Gastroesophageal sphincter (tissue), 4 donors: ENCODE measurements at regions not wholly inside any gene's neighbourhood (a gene's known extent, or its start where the extent isn't known, plus 50 kb on each side); places are given as distances from the start of the nearest gene placed in this dataset.

Source experiments
- ATAC-seq: fragments of 150-250 bp; one replicate; pipeline ENCODE4 v1.9.1; 2016; ENCODE audit warnings: mild to moderate bottlenecking, moderate library complexity
- H3K27ac ChIP-seq, 4 donors: fragments of 200-600 bp; sonication (generic) in 3 of 4; 1 replicate in 3 of 4; 2 replicates in 1 of 4; pipeline ENCODE4 v1.5.1; 2016 to 2019
- H3K27me3 ChIP-seq: fragments of 200-600 bp; sonication (generic); one replicate; pipeline ENCODE4 v1.5.1; 2019
- H3K36me3 ChIP-seq, 2 donors: fragments of 200-600 bp; sonication (generic); one replicate each; pipeline ENCODE4 v1.5.1; 2019; ENCODE audit warnings: control low read depth in 1 of 2
- H3K4me1 ChIP-seq, 3 donors: fragments of 200-600 bp; sonication (generic); 1 replicate in 2 of 3; 2 replicates in 1 of 3; pipeline ENCODE4 v1.5.1; 2016 to 2019; ENCODE audit warnings: control low read depth in 2 of 3
- H3K4me3 ChIP-seq, 2 donors: fragments of 200-600 bp; sonication (generic); one replicate each; pipeline ENCODE4 v1.5.1; 2019; ENCODE audit warnings: mild to moderate bottlenecking in 1 of 2, moderate library complexity in 1 of 2
- H3K9me3 ChIP-seq, 3 donors: fragments of 200-600 bp; sonication (generic); one replicate each; pipeline ENCODE4 v1.5.1; 2017 to 2019; ENCODE audit warnings: control low read depth in 2 of 3
- EP300 ChIP-seq: sonication (generic); formaldehyde crosslinking; IDR thresholded peaks from one replicate; pipeline ENCODE4 v1.6.1; 2017; ENCODE audit warnings: antibody characterized with exemption, mild to moderate bottlenecking
- POLR2A ChIP-seq, 2 donors: fragments of 450-650 bp; IDR thresholded peaks; one replicate each; pipeline ENCODE4 v1.6.1; 2017; ENCODE audit warnings: antibody characterized with exemption in 2 of 2, mild to moderate bottlenecking in 2 of 2, moderate library complexity in 1 of 2
- POLR2AphosphoS5 ChIP-seq: sonication (generic); formaldehyde crosslinking; IDR thresholded peaks from one replicate; pipeline ENCODE4 v1.6.1; 2017; ENCODE audit warnings: antibody characterized with exemption
- WGBS, 2 donors: methylation state at CpG; one replicate each; pipeline ENCODE4 v1.1.5; 2018; ENCODE audit warnings: low coverage in 1 of 2; 5-methylcytosine and 5-hydroxymethylcytosine counted together
- TF ChIP-seq, protein P1 (sequence below), 4 experiments: fragments of 200-600 bp in 2 of 4; fragments of 450-650 bp in 2 of 4; sonication (generic) in 1 of 4; IDR thresholded peaks; one replicate each; pipeline ENCODE4 v1.5.1; 2017 to 2019; ENCODE audit warnings: antibody characterized with exemption in 4 of 4, mild to moderate bottlenecking in 2 of 4, moderate library complexity in 2 of 4

DNA sequence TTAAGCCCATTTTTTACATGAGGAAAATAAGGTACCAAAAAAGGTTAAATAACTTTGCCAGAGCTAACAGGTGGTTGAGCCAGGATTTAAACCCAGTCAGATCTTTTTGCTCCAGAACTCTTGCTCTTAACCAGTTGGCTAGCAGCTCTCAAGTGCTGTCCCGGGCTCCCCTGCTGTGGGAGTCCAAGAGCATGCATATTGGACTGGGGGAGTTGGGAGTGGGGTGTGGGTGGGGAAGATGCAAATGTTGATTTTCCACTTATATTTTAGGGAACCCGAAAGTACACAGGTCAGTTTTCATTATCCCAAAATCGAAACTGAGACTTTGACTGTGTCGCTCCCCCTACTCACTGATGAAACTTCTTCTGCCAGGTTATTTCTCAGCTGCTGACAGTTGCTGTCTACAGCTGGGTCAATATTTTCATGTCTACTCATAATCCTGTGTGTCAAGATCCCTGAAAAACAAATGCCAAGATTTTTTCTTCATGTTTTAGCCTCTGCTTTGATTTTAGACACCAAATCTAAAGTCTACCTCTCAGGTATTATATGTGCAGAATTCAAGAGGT is 172.3 kb upstream of the TMPO start:
- Histone ChIP-seq H3K36me3 (no peaks in the 10 kb centered on the region), H3K9me3 (no peaks in the 10 kb centered on the region), H3K4me1 (no peaks in the 10 kb centered on the region), H3K27ac (no peak overlapping the region), H3K4me3 (no peak overlapping the region), H3K27me3 (no peaks in the 10 kb centered on the region)
- TF ChIP-seq, protein P1, sequence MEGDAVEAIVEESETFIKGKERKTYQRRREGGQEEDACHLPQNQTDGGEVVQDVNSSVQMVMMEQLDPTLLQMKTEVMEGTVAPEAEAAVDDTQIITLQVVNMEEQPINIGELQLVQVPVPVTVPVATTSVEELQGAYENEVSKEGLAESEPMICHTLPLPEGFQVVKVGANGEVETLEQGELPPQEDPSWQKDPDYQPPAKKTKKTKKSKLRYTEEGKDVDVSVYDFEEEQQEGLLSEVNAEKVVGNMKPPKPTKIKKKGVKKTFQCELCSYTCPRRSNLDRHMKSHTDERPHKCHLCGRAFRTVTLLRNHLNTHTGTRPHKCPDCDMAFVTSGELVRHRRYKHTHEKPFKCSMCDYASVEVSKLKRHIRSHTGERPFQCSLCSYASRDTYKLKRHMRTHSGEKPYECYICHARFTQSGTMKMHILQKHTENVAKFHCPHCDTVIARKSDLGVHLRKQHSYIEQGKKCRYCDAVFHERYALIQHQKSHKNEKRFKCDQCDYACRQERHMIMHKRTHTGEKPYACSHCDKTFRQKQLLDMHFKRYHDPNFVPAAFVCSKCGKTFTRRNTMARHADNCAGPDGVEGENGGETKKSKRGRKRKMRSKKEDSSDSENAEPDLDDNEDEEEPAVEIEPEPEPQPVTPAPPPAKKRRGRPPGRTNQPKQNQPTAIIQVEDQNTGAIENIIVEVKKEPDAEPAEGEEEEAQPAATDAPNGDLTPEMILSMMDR (IDR thresholded peaks at IDR 0.05): no peak
- TF ChIP-seq POLR2AphosphoS5 (no peak), POLR2A (IDR thresholded peaks at IDR 0.05) (no peak), EP300 (no peak)
- ATAC-seq: no peak
- WGBS, 2 donors: 71 to 88% methylated on average over 3 to 4 of the region's 4 CpGs

DNA sequence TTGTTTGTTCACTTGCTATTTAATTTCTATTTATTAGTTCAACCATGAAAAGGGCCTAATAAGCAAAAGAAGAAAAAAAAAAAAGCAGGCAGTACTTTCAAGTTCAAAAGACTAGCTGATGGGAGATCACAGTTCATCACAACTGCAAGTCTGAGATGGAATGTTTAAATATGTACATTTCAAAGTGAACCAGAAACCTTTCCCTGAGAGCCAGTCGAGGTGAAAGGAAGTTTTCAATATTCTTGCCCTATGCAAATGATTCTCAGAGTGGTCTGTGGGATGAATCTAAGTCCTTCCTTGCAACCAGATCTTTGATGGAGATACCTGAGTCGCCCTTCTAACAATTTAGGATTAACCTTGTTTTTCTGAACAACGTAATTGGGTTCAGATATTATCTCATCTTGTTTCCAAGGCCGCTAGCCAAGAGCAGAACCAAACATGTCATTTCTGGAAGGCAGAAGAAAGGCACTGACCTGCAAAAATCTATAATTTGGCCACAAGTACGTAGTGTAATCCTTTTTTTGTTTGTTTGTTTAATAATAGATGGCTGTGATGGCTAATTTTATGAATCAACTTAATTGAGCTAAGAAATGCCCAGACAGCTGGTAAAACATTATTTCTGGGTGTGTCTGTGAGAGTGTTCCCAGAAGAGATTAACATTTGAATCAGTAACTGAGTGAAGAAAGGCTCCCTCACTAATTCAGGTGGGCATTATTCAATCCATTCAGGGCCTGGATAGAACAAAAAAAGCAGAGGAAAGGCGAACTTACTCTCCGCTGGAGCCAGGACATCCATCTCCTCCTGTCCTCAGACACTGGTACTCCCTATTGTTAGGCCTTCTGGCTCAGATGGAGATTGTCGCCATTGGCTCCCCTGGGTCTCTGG is 171.1 kb upstream of the TMPO start:
- no peak overlapping the region for H3K27ac ChIP-seq
- no peaks in the 10 kb centered on the region for H3K4me1 ChIP-seq
- H3K4me3 ChIP-seq: no peak overlapping the region
- 71 to 87% methylated on average over 8 of the region's 8 CpGs for WGBS, 2 donors
- H3K9me3 ChIP-seq: no peaks in the 10 kb centered on the region
- no peaks in the 10 kb centered on the region for H3K36me3 ChIP-seq
- ATAC-seq: no peak
- TF ChIP-seq, protein P1 (IDR thresholded peaks at IDR 0.05): no peak
- no peaks in the 10 kb centered on the region for H3K27me3 ChIP-seq

DNA sequence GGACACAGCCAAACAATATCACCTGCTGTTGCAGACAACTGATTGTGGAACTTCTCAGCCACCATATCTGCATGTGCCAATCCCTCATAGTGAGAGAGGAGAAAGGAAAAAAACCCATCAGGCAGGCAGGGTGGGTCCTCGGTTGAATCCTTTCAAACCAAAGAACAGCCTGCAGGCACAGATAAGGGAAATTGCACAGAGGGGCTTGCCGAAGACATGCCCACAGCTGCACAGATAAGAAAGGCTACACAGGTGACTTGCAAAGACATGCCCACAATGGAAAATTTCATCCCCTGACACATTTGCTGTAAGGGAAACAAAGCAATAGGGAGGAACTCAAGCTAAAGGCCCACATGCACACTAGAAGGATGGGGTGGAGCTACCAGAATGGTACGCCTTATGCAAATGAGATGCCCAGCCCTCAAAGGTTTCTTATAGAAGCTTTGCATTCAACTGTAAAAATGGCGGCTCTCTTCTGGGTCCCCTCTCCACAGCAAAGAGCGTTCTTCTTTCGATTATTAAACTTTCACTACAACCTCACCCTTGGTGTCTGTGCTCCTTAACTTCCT is 170.0 kb upstream of the TMPO start:
- TF ChIP-seq EP300 (no peak), POLR2A (IDR thresholded peaks at IDR 0.05) (no peak), POLR2AphosphoS5 (no peak)
- TF ChIP-seq, protein P1 (IDR thresholded peaks at IDR 0.05): no peak
- Histone ChIP-seq H3K9me3 (no peaks in the 10 kb centered on the region), H3K36me3 (no peaks in the 10 kb centered on the region), H3K27me3 (no peaks in the 10 kb centered on the region), H3K27ac (no peak overlapping the region), H3K4me3 (no peak overlapping the region), H3K4me1 (no peaks in the 10 kb centered on the region)
- ATAC-seq: no peak
- 80 to 93% methylated on average over 4 to 6 of the region's 6 CpGs for WGBS, 2 donors

DNA sequence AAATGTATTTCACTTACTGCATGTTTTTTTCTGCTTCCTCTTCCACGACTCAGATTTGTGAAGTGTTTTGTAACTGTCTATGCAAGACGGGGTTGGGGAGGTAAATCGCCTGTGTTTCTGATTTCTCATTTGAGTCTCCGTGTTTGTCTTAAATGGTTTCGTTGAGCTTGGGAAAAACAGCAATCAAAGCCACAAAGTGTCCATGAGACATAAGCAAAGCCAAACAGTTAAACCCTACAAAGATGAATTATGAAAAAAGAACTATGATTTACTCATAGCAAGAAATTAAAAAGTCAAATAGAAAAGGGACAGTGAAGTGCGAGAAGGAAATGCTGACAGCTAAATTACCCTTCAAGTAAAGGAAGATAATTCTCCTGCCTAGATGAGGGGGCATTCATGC is 164.3 kb upstream of the TMPO start:
- Histone ChIP-seq H3K4me3 (no peak overlapping the region), H3K9me3 (no peaks in the 10 kb centered on the region), H3K27me3 (no peaks in the 10 kb centered on the region), H3K36me3 (no peaks in the 10 kb centered on the region), H3K4me1 (no peaks in the 10 kb centered on the region), H3K27ac (no peak overlapping the region)
- 30 to 60% methylated on average over 6 of the region's 6 CpGs for WGBS, 2 donors
- ATAC-seq: no peak
- no peak for TF ChIP-seq EP300

DNA sequence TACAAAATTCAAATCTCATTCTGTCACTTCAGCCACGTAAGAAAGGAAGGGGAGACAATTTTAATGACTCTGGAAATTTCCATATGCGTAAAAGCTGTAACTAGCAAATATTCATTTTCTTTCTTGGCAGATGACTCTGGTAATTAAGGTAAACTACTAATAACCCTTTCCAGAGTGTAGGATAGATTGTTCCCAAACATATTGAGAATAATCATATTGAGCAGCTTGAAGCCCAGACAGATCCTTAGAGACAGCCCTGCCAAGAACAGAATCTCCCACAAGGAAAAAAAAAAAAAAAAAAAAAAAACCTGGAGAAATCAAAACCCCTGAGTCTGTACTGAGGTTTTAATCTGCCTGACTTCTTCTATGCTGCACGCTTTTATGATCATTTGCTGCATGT is 163.6 kb upstream of the TMPO start:
- H3K4me1 ChIP-seq: no peaks in the 10 kb centered on the region
- TF ChIP-seq POLR2A (IDR thresholded peaks at IDR 0.05) (no peak), POLR2AphosphoS5 (no peak), EP300 (no peak)
- TF ChIP-seq, protein P1 (IDR thresholded peaks at IDR 0.05): no peak
- no peak for ATAC-seq
- no peaks in the 10 kb centered on the region for H3K9me3 ChIP-seq
- no peak overlapping the region for H3K4me3 ChIP-seq
- H3K36me3 ChIP-seq: no peaks in the 10 kb centered on the region
- 72 to 81% methylated on average over 3 of the region's 3 CpGs for WGBS, 2 donors
- H3K27me3 ChIP-seq: no peaks in the 10 kb centered on the region
- no peak overlapping the region for H3K27ac ChIP-seq
